ENCODE measurements at regions not wholly inside any gene's neighbourhood (a gene's known extent, or its start where the extent isn't known, plus 50 kb on each side); places are given as distances from the start of the nearest gene placed in this dataset.

DNA sequence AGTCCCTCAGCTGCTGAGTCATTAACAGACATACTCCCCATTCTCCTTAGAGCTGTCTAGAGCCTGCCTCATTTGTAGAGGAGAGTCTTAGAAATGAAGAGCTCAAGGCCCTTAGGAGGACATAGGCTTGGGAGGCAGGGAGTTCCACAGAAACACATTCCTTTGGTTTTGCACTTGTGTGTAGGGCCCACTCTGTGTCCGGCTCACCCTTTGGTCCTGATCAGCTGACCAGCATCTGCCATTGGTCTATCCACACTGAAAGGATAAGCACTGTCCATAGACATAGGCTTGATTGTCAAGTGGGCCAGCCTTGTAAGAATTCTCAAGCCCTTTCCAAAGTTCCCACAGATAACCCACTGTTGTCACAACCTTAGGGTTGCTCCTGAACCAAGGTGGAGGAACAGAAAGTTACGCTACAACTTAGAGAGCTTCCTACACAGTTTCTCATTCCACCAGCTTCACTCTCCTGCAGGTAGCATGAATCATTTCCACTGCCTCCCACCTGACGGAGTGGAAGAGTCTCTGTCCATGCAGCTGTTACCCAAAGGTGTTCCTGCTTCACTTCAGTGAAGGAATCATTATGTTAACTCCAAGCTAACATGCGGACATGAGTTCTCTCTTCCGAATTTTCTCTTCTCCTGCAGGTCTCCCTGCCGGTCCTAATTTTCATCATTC is 96.1 kb downstream of the TNFSF18 start:
- no peaks in the 10 kb centered on the region for H3K9me3 ChIP-seq (ENCODE audit: low read length)
- no peaks in the 10 kb centered on the region for H3K9me2 ChIP-seq (ENCODE audit: insufficient read depth, low read length)
- no peaks in the 10 kb centered on the region for H3K27me3 ChIP-seq (ENCODE audit: insufficient read depth, low read depth, low read length)
- H3K27ac ChIP-seq (ENCODE audit: low read length): no peak overlapping the region
- H3K79me2 ChIP-seq (replicated peaks; ENCODE audit: insufficient read depth, low read length): no peaks in the 10 kb centered on the region
- TF ChIP-seq SMC3 (conservative IDR thresholded peaks at IDR 0.05; ENCODE audit: poor library complexity) (no peak), EZH2 (IDR thresholded peaks at IDR 0.05; ENCODE audit: borderline replicate concordance, insufficient read depth, low read length, poor library complexity, severe bottlenecking) (no peak), MXI1 (conservative IDR thresholded peaks at IDR 0.05; ENCODE audit: poor library complexity, severe bottlenecking) (no peak), TAF1 (IDR thresholded peaks at IDR 0.05; ENCODE audit: low read depth) (no peak), RAD21 (conservative IDR thresholded peaks at IDR 0.05) (no peak), POLR2AphosphoS5 (IDR thresholded peaks at IDR 0.05) (no peak), EP300 (conservative IDR thresholded peaks at IDR 0.05; ENCODE audit: poor library complexity, severe bottlenecking) (no peak)
- TF ChIP-seq, protein P1, sequence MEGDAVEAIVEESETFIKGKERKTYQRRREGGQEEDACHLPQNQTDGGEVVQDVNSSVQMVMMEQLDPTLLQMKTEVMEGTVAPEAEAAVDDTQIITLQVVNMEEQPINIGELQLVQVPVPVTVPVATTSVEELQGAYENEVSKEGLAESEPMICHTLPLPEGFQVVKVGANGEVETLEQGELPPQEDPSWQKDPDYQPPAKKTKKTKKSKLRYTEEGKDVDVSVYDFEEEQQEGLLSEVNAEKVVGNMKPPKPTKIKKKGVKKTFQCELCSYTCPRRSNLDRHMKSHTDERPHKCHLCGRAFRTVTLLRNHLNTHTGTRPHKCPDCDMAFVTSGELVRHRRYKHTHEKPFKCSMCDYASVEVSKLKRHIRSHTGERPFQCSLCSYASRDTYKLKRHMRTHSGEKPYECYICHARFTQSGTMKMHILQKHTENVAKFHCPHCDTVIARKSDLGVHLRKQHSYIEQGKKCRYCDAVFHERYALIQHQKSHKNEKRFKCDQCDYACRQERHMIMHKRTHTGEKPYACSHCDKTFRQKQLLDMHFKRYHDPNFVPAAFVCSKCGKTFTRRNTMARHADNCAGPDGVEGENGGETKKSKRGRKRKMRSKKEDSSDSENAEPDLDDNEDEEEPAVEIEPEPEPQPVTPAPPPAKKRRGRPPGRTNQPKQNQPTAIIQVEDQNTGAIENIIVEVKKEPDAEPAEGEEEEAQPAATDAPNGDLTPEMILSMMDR (IDR thresholded peaks at IDR 0.05; ENCODE audit: poor library complexity, severe bottlenecking): no peak
- TF ChIP-seq, protein P2, sequence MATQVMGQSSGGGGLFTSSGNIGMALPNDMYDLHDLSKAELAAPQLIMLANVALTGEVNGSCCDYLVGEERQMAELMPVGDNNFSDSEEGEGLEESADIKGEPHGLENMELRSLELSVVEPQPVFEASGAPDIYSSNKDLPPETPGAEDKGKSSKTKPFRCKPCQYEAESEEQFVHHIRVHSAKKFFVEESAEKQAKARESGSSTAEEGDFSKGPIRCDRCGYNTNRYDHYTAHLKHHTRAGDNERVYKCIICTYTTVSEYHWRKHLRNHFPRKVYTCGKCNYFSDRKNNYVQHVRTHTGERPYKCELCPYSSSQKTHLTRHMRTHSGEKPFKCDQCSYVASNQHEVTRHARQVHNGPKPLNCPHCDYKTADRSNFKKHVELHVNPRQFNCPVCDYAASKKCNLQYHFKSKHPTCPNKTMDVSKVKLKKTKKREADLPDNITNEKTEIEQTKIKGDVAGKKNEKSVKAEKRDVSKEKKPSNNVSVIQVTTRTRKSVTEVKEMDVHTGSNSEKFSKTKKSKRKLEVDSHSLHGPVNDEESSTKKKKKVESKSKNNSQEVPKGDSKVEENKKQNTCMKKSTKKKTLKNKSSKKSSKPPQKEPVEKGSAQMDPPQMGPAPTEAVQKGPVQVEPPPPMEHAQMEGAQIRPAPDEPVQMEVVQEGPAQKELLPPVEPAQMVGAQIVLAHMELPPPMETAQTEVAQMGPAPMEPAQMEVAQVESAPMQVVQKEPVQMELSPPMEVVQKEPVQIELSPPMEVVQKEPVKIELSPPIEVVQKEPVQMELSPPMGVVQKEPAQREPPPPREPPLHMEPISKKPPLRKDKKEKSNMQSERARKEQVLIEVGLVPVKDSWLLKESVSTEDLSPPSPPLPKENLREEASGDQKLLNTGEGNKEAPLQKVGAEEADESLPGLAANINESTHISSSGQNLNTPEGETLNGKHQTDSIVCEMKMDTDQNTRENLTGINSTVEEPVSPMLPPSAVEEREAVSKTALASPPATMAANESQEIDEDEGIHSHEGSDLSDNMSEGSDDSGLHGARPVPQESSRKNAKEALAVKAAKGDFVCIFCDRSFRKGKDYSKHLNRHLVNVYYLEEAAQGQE (IDR thresholded peaks at IDR 0.05; ENCODE audit: borderline replicate concordance): no peak
- no peak overlapping the region for H3K4me3 ChIP-seq (ENCODE audit: low read length)
- H3K9ac ChIP-seq (ENCODE audit: low read length): no peak overlapping the region
- H3K36me3 ChIP-seq (ENCODE audit: insufficient read depth, low read length): no peaks in the 10 kb centered on the region
- H4K20me1 ChIP-seq (ENCODE audit: insufficient read depth): no peaks in the 10 kb centered on the region
- no peaks in the 10 kb centered on the region for H3F3A ChIP-seq (ENCODE audit: insufficient read depth, low read length, poor library complexity, severe bottlenecking)
- no peak overlapping the region for H3K4me2 ChIP-seq (ENCODE audit: low read length)
- H2AFZ ChIP-seq (ENCODE audit: low read depth, low read length): no peak overlapping the region

DNA sequence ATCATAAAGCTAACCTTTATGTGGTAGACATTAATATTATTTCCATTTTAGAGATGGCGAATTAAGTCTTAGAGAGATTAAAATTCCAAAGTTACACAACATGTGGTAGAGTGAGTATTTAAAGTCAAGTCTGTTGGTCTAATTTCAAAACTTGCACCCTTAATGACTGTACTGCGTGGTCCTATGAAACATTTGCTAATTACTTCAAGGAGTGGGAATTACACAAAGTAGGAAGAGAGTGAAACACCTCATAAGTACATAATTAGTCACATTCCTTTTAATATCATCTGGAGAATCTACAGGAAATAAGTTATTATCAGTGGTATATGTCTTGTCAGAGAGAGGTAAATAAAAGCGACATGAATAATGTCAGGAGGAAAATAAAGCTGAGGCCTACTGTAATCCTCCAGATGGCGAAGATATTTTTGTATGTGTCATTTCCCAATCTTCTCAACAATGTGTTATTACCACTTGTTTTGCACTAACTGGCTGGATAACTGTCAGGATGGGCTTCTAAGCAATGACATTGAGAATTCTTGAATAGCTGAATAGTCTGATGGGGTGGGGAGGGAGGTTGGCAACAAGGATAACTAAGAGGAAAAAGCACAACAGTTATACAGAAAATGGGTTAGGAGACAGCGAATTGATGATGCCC is 95.5 kb downstream of the TNFSF18 start:
- H3K4me2 ChIP-seq (ENCODE audit: low read length): no peak overlapping the region
- H3K9ac ChIP-seq (ENCODE audit: low read length): no peak overlapping the region

More for the DNA sequence above, 95.5 kb downstream of the TNFSF18 start:
- Histone ChIP-seq H3K4me3 (ENCODE audit: low read length) (no peak overlapping the region), H3K79me2 (replicated peaks; ENCODE audit: insufficient read depth, low read length) (no peaks in the 10 kb centered on the region), H4K20me1 (ENCODE audit: insufficient read depth) (no peaks in the 10 kb centered on the region), H3K27me3 (ENCODE audit: insufficient read depth, low read depth, low read length) (no peaks in the 10 kb centered on the region), H3K36me3 (ENCODE audit: insufficient read depth, low read length) (no peaks in the 10 kb centered on the region), H3K27ac (ENCODE audit: low read length) (no peak overlapping the region), H3K9me2 (ENCODE audit: insufficient read depth, low read length) (no peaks in the 10 kb centered on the region), H2AFZ (ENCODE audit: low read depth, low read length) (no peak overlapping the region), H3K9me3 (ENCODE audit: low read length) (no peaks in the 10 kb centered on the region), H3F3A (ENCODE audit: insufficient read depth, low read length, poor library complexity, severe bottlenecking) (no peaks in the 10 kb centered on the region)
- TF ChIP-seq POLR2AphosphoS5 (IDR thresholded peaks at IDR 0.05): no peak
- no peak for TF ChIP-seq EZH2 (IDR thresholded peaks at IDR 0.05; ENCODE audit: borderline replicate concordance, insufficient read depth, low read length, poor library complexity, severe bottlenecking)
- no peak for TF ChIP-seq SMC3 (conservative IDR thresholded peaks at IDR 0.05; ENCODE audit: poor library complexity)
- TF ChIP-seq EP300 (conservative IDR thresholded peaks at IDR 0.05; ENCODE audit: poor library complexity, severe bottlenecking): no peak
- TF ChIP-seq TAF1 (IDR thresholded peaks at IDR 0.05; ENCODE audit: low read depth): no peak
- TF ChIP-seq, protein P1 (IDR thresholded peaks at IDR 0.05; ENCODE audit: poor library complexity, severe bottlenecking): no peak
- no peak for TF ChIP-seq RAD21 (conservative IDR thresholded peaks at IDR 0.05)
- TF ChIP-seq, protein P2 (IDR thresholded peaks at IDR 0.05; ENCODE audit: borderline replicate concordance): no peak
- no peak for TF ChIP-seq MXI1 (conservative IDR thresholded peaks at IDR 0.05; ENCODE audit: poor library complexity, severe bottlenecking)

Measured in neural cell (in vitro differentiated cells).